ENCODE measurements at regions not wholly inside any gene's neighbourhood (a gene's known extent, or its start where the extent isn't known, plus 50 kb on each side); places are given as distances from the start of the nearest gene placed in this dataset.

DNA sequence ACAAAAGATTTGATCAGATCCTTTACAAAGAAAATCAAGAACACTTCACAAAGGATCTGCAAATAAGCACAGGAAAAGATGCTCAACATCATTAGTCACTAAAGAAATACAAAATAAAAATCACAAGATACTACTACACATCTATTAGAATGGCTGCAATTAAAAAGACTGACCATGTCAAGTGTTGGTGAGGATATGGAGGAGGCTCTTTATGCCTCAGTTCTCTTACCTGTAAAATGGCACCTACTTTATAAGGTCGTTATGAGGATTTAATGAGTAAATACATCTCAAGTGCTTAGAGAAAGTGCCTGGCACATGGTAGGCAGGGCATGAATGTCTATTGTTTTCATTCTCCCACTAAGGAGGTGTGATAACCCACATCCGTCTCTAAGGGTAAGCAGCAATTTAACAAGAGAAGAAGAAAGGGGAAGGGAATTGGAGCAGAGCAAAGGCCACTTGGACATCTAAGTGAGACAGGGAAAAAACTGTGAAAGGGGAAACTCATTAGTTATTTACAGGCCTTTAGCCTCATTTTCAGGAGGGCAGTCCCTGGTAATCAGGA is 157.5 kb upstream of the NFE2L3 start:
- TF ChIP-seq, protein P1, sequence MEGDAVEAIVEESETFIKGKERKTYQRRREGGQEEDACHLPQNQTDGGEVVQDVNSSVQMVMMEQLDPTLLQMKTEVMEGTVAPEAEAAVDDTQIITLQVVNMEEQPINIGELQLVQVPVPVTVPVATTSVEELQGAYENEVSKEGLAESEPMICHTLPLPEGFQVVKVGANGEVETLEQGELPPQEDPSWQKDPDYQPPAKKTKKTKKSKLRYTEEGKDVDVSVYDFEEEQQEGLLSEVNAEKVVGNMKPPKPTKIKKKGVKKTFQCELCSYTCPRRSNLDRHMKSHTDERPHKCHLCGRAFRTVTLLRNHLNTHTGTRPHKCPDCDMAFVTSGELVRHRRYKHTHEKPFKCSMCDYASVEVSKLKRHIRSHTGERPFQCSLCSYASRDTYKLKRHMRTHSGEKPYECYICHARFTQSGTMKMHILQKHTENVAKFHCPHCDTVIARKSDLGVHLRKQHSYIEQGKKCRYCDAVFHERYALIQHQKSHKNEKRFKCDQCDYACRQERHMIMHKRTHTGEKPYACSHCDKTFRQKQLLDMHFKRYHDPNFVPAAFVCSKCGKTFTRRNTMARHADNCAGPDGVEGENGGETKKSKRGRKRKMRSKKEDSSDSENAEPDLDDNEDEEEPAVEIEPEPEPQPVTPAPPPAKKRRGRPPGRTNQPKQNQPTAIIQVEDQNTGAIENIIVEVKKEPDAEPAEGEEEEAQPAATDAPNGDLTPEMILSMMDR (IDR thresholded peaks at IDR 0.05): no peak
- no peak overlapping the region for H3K4me3 Mint-ChIP-seq (ENCODE audit: unreplicated experiment)
- H3K36me3 Mint-ChIP-seq (ENCODE audit: low read depth): no peaks in the 10 kb centered on the region
- peaks cover 14% of the 10 kb centered on the region for H3K27me3 Mint-ChIP-seq (ENCODE audit: low read depth)
- no peak for DNase-seq (ENCODE audit: low spot score)
- H3K4me1 Mint-ChIP-seq (ENCODE audit: low read depth): no peaks in the 10 kb centered on the region
- H3K9me3 Mint-ChIP-seq (ENCODE audit: low read depth): peaks cover 3% of the 10 kb centered on the region
- H3K27ac Mint-ChIP-seq (ENCODE audit: unreplicated experiment): no peak overlapping the region

DNA sequence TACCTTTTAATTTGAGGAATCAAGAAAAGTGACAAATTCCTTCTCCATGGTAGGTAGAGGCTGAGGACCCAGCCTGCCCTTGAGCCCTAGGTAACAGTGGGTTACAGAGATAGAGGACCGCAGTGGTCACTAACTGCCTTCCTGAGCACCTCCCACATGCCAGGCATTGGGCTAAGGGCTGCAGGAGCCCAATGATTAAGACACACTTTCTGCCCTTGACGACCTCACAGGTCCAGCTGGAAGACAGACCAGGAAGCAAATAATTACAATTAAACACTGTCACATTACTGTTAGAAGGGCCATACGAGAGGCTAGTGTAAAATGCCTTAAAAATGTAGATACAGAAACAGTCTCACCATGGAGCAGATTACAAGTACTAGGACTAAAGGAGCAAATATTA is 156.8 kb upstream of the NFE2L3 start:
- Mint-ChIP-seq H3K9me3 (ENCODE audit: low read depth) (peaks cover 3% of the 10 kb centered on the region), H3K4me3 (ENCODE audit: unreplicated experiment) (no peak overlapping the region), H3K4me1 (ENCODE audit: low read depth) (no peaks in the 10 kb centered on the region), H3K27ac (ENCODE audit: unreplicated experiment) (no peak overlapping the region), H3K27me3 (ENCODE audit: low read depth) (peaks cover 11% of the 10 kb centered on the region), H3K36me3 (ENCODE audit: low read depth) (no peaks in the 10 kb centered on the region)
- TF ChIP-seq, protein P1 (IDR thresholded peaks at IDR 0.05): no peak
- no peak for DNase-seq (ENCODE audit: low spot score)

DNA sequence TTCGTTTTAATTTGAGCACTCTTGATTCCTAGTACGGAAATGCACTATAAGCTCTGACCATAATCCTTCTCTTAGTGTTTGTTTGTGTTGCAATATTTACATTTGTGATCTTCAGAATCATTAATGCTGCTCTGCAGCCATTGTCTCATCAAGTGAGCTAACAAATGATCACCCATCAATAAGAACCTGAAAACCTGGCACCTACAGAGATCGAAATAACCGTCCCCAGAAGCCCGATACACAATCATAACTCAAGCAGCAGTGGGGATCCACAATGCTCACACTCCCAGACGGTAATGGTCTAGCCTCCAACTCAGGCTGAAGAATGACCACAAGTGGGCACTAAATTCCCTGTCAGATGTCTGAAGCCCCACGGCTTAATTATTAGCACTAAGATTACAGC is 156.0 kb upstream of the NFE2L3 start:
- TF ChIP-seq, protein P1 (IDR thresholded peaks at IDR 0.05): no peak
- Mint-ChIP-seq H3K4me1 (ENCODE audit: low read depth) (no peaks in the 10 kb centered on the region), H3K27ac (ENCODE audit: unreplicated experiment) (no peak overlapping the region), H3K9me3 (ENCODE audit: low read depth) (peaks cover 3% of the 10 kb centered on the region), H3K36me3 (ENCODE audit: low read depth) (no peaks in the 10 kb centered on the region), H3K4me3 (ENCODE audit: unreplicated experiment) (no peak overlapping the region), H3K27me3 (ENCODE audit: low read depth) (peaks cover 6% of the 10 kb centered on the region)
- no peak for DNase-seq (ENCODE audit: low spot score)

DNA sequence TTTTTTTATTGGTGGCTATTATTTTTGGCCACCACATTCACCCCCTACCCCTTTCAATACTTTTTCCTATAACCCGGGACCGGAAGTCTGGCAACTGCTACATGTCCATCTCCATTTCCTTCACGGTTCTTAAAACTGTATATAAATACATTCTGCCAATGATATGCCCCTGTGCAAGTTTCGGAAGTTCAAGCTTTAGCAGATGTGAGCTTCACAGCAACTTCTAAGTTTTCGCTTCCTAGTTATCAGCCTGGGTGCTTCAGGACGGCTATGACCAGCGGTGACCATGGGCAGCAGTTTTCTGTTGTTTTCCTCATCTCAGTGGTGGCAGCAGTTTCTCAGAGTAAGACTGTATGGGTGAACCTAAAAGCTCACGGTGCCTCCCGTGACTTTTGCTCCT is 153.5 kb upstream of the NFE2L3 start:
- Mint-ChIP-seq H3K27ac (ENCODE audit: unreplicated experiment) (no peak overlapping the region), H3K27me3 (ENCODE audit: low read depth) (peaks cover 6% of the 10 kb centered on the region), H3K4me1 (ENCODE audit: low read depth) (no peaks in the 10 kb centered on the region), H3K4me3 (ENCODE audit: unreplicated experiment) (no peak overlapping the region), H3K36me3 (ENCODE audit: low read depth) (no peaks in the 10 kb centered on the region), H3K9me3 (ENCODE audit: low read depth) (peaks cover 3% of the 10 kb centered on the region)
- no peak for DNase-seq (ENCODE audit: low spot score)
- TF ChIP-seq, protein P1 (IDR thresholded peaks at IDR 0.05): no peak

DNA sequence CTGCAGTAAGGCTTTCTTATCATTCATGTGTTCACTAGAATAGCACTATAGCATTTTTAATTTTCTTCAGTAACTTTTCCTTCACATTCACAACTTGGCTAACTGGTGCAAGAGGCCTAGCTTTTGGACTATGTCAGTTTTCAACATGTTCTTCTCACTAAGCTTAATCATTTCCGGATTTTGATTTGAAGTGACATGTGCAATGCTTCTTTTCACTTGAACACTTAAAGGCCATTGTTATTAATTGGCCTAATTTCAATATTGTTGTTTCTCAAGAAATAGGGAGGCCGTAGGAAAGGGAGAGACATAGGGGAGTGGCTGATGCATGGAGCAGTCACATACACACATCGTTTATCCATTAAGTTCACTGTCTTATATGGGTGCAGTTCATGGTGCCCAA is 151.2 kb upstream of the NFE2L3 start:
- no peaks in the 10 kb centered on the region for H3K4me1 Mint-ChIP-seq (ENCODE audit: low read depth)
- TF ChIP-seq, protein P1 (IDR thresholded peaks at IDR 0.05): no peak
- H3K27ac Mint-ChIP-seq (ENCODE audit: unreplicated experiment): no peak overlapping the region
- H3K9me3 Mint-ChIP-seq (ENCODE audit: low read depth): no peaks in the 10 kb centered on the region
- no peak overlapping the region for H3K4me3 Mint-ChIP-seq (ENCODE audit: unreplicated experiment)
- DNase-seq (ENCODE audit: low spot score): no peak
- peaks cover 3% of the 10 kb centered on the region for H3K27me3 Mint-ChIP-seq (ENCODE audit: low read depth)
- H3K36me3 Mint-ChIP-seq (ENCODE audit: low read depth): no peaks in the 10 kb centered on the region

Measured in chondrocyte (in vitro differentiated cells).